A549 (cell line): ENCODE measurements at regions not wholly inside any gene's neighbourhood (a gene's known extent, or its start where the extent isn't known, plus 50 kb on each side); places are given as distances from the start of the nearest gene placed in this dataset.

Experiments used
- ATAC-seq, 2 experiments: fragments of 200-7000 bp in 1 of 2; fragments of >200 bp in 1 of 2; cut with Nextera tagmentation in 1 of 2; cut with Tn5 transposase in 1 of 2; 3 replicates each; pipeline versions ENCODE4 v1.8.0 to v1.9.1; 2018 to 2020; ENCODE audit warnings: mild to moderate bottlenecking in 1 of 2, moderate library complexity in 1 of 2
- CTCF ChIA-PET: fragments of 300-600 bp; sonication (Branson Sonifier 250); formaldehyde crosslinking; extraction: SDS; loops from one replicate; lab custom pipeline; 2021; ENCODE audit warnings: antibody characterized with exemption, inconsistent platforms; lab: Yijun Ruan, JAX
- POLR2A ChIA-PET: fragments of 350-600 bp; formaldehyde crosslinking; extraction: SDS; loops from one replicate; lab custom pipeline; 2021; ENCODE audit warnings: antibody characterized with exemption, inconsistent platforms; lab: Yijun Ruan, JAX
- DNase-seq, 2 experiments: peaks; one replicate each; pipeline versions ENCODE4 v3.0.0 to v3.0.0-alpha.2; 2011 to 2016; ENCODE audit warnings: low read depth in 1 of 2, low spot score in 1 of 2
- FAIRE-seq: peaks from 2 replicates; lab custom pipeline; 2011; peaks lifted over from hg19 to GRCh38; lab: Jason Lieb, UNC
- H3K27ac ChIP-seq, 2 experiments: fragments of >200 bp; sonication (Bioruptor Twin); formaldehyde crosslinking; 3 replicates each; pipeline ENCODE4 v1.5.1; 2016 to 2017
- H3K4me1 ChIP-seq: fragments of >200 bp; sonication (Bioruptor Twin); formaldehyde crosslinking; 3 replicates; pipeline ENCODE4 v1.6.1; 2016
- H3K4me2 ChIP-seq: fragments of >200 bp; sonication (Bioruptor Twin); formaldehyde crosslinking; 3 replicates; pipeline ENCODE4 v1.6.1; 2016
- H3K4me3 ChIP-seq: fragments of >200 bp; sonication (Bioruptor Twin); formaldehyde crosslinking; 3 replicates; pipeline ENCODE4 v1.5.1; 2016
- H3K9me3 ChIP-seq: fragments of >200 bp; sonication (Bioruptor Twin); formaldehyde crosslinking; 3 replicates; pipeline ENCODE4 v1.6.1; 2016
- BCL3 ChIP-seq: fragments of >200 bp; sonication (Bioruptor Twin); formaldehyde crosslinking; IDR thresholded peaks from 3 replicates; pipeline ENCODE4 v1.6.1; 2016
- CBX2 ChIP-seq: fragments of 200-600 bp; sonication (generic); IDR thresholded peaks from 2 replicates; pipeline ENCODE4 v1.6.1; 2016; ENCODE audit warnings: low read depth, mild to moderate bottlenecking, borderline replicate concordance
- CEBPB ChIP-seq, 2 experiments: fragments of >200 bp in 1 of 2; sonication (Bioruptor Twin) in 1 of 2; formaldehyde crosslinking in 1 of 2; IDR thresholded peaks; 2 replicates each; pipeline ENCODE4 v1.6.1; 2012 to 2016
- CHD2 ChIP-seq: fragments of 150-350 bp; IDR thresholded peaks from 2 replicates; pipeline ENCODE4 v1.6.1; 2014; ENCODE audit warnings: low read length; ENCODE audit not compliant: partially characterized antibody
- E2F6 ChIP-seq: IDR thresholded peaks from 2 replicates; pipeline ENCODE4 v1.6.1; 2012; ENCODE audit warnings: low read depth, borderline replicate concordance
- EHMT2 ChIP-seq: fragments of 200-600 bp; sonication (generic); IDR thresholded peaks from 2 replicates; pipeline ENCODE4 v1.6.1; 2016; ENCODE audit warnings: antibody characterized with exemption, low read depth, mild to moderate bottlenecking, moderate library complexity
- HMGXB4 ChIP-seq: fragments of 250-450 bp; sonication (Bioruptor Pico); IDR thresholded peaks from 2 replicates; pipeline ENCODE4 v1.5.0; 2021; ENCODE audit warnings: mild to moderate bottlenecking, moderate library complexity, borderline replicate concordance
- HOXB5 ChIP-seq: fragments of 250-450 bp; sonication (Bioruptor Pico); IDR thresholded peaks from 2 replicates; pipeline ENCODE4 v1.5.0; 2020; ENCODE audit warnings: mild to moderate bottlenecking, moderate library complexity
- KDM5A ChIP-seq: fragments of 200-600 bp; sonication (generic); IDR thresholded peaks from 2 replicates; pipeline ENCODE4 v1.6.1; 2016; ENCODE audit warnings: antibody characterized with exemption, mild to moderate bottlenecking
- MAZ ChIP-seq: fragments of 150-350 bp; IDR thresholded peaks from 2 replicates; pipeline ENCODE4 v1.6.1; 2014; ENCODE audit warnings: antibody characterized with exemption, low read depth, low read length, borderline replicate concordance
- MYC ChIP-seq: IDR thresholded peaks from 2 replicates; pipeline ENCODE4 v1.6.1; 2012; ENCODE audit warnings: mild to moderate bottlenecking, inconsistent platforms, low read length, improper control_type of control experiment, borderline replicate concordance
- PBX3 ChIP-seq: IDR thresholded peaks from 2 replicates; pipeline ENCODE4 v1.6.1; 2012
- PHF8 ChIP-seq: fragments of 200-600 bp; sonication (generic); IDR thresholded peaks from 2 replicates; pipeline ENCODE4 v1.6.1; 2016; ENCODE audit warnings: low read depth, mild to moderate bottlenecking, antibody characterized with exemption, moderate library complexity, borderline replicate concordance
- POLR2A ChIP-seq: IDR thresholded peaks from 2 replicates; pipeline ENCODE4 v1.6.1; 2012; ENCODE audit warnings: mild to moderate bottlenecking, low read length
- RCOR1 ChIP-seq: fragments of 150-350 bp; IDR thresholded peaks from 2 replicates; pipeline ENCODE4 v1.6.1; 2014; ENCODE audit warnings: antibody characterized with exemption, low read length, low read depth
- REST ChIP-seq: fragments of 200-600 bp; sonication (generic); IDR thresholded peaks from 2 replicates; pipeline ENCODE4 v1.6.1; 2016; ENCODE audit warnings: antibody characterized with exemption, mild to moderate bottlenecking, moderate library complexity
- RFX5 ChIP-seq: fragments of 450-650 bp; IDR thresholded peaks from 2 replicates; pipeline ENCODE4 v1.7.1; 2014; ENCODE audit warnings: antibody characterized with exemption, mild to moderate bottlenecking, moderate library complexity
- SREBF2 ChIP-seq: fragments of 450-650 bp; IDR thresholded peaks from 2 replicates; pipeline ENCODE4 v1.6.1; 2014; ENCODE audit warnings: mild to moderate bottlenecking, moderate library complexity
- TP53 ChIP-seq: fragments of 250-450 bp; sonication (Bioruptor Pico); IDR thresholded peaks from 2 replicates; pipeline ENCODE4 v1.5.0; 2021; ENCODE audit warnings: mild to moderate bottlenecking, moderate library complexity
- USF2 ChIP-seq: fragments of 450-650 bp; IDR thresholded peaks from 2 replicates; pipeline ENCODE4 v1.6.1; 2014; ENCODE audit warnings: antibody characterized with exemption
- WGBS: methylation state at CpG from one replicate; pipeline ENCODE4 v1.1.6; 2017; ENCODE audit errors: missing lambda C conversion rate; 5-methylcytosine and 5-hydroxymethylcytosine counted together

- Histone ChIP-seq H3K4me3 (no peak overlapping the region), H3K27ac (no peak overlapping the region), H3K4me2 (no peak overlapping the region), H3K9me3 (no peaks in the 10 kb centered on the region), H3K4me1 (no peaks in the 10 kb centered on the region)
- FAIRE-seq (no peak), ATAC-seq (no peak), DNase-seq (no peak)
- ChIA-PET CTCF (interaction anchor here (0.7 kb wide), 1 partner anchor 463 kb away, joined by 3 read pairs; no protein-coding TSS in a partner anchor), POLR2A (no interaction called here)
- 88% methylated on average over 3 of the region's 3 CpGs for WGBS
- TF ChIP-seq PBX3 (no peak), RCOR1 (no peak), REST (no peak), TP53 (CRISPR knock-in tag) (no peak), RFX5 (no peak), MYC (no peak), E2F6 (no peak), HOXB5 (no peak), CBX2 (no peak), EHMT2 (no peak), MAZ (no peak), PHF8 (no peak), USF2 (no peak), KDM5A (no peak), CHD2 (no peak), POLR2A (no peak), BCL3 (no peak), CEBPB (IDR thresholded peaks at IDR 0.05) (no peak), HMGXB4 (CRISPR knock-in tag) (no peak), SREBF2 (no peak)
Observed at GRCh38 chr6:144769142-144769541, 484.0 kb downstream of the UTRN start.
